Neural crest cell (in vitro differentiated cells): ENCODE measurements at regions not wholly inside any gene's neighbourhood (a gene's known extent, or its start where the extent isn't known, plus 50 kb on each side); places are given as distances from the start of the nearest gene placed in this dataset.

Experiments used
- DNase-seq: peaks from one replicate; pipeline ENCODE4 v3.0.0; 2021; ENCODE audit warnings: low read depth, mixed read lengths, low spot score
- H3K27ac Mint-ChIP-seq: one replicate; pipeline ENCODE4 v1.8.0; 2021; ENCODE audit warnings: mild to moderate bottlenecking, mixed read lengths; ENCODE audit not compliant: unreplicated experiment
- H3K27me3 Mint-ChIP-seq: 2 replicates; pipeline ENCODE4 v1.8.0; 2021; ENCODE audit warnings: low read depth, mild to moderate bottlenecking, mixed read lengths
- H3K36me3 Mint-ChIP-seq: 2 replicates; pipeline ENCODE4 v1.8.0; 2021; ENCODE audit warnings: low read depth, mild to moderate bottlenecking, mixed read lengths
- H3K4me1 Mint-ChIP-seq: 2 replicates; pipeline ENCODE4 v1.8.0; 2021; ENCODE audit warnings: mixed read lengths
- H3K4me3 Mint-ChIP-seq: one replicate; pipeline ENCODE4 v1.8.0; 2021; ENCODE audit warnings: mild to moderate bottlenecking, mixed read lengths
- H3K9me3 Mint-ChIP-seq: 2 replicates; pipeline ENCODE4 v1.8.0; 2021; ENCODE audit warnings: mixed read lengths
- CTCF ChIP-seq: fragments of 200-600 bp; sonication (generic); conservative IDR thresholded peaks from 2 replicates; pipeline ENCODE4 v1.5.0; 2021; ENCODE audit warnings: antibody characterized with exemption, mild to moderate bottlenecking

DNA sequence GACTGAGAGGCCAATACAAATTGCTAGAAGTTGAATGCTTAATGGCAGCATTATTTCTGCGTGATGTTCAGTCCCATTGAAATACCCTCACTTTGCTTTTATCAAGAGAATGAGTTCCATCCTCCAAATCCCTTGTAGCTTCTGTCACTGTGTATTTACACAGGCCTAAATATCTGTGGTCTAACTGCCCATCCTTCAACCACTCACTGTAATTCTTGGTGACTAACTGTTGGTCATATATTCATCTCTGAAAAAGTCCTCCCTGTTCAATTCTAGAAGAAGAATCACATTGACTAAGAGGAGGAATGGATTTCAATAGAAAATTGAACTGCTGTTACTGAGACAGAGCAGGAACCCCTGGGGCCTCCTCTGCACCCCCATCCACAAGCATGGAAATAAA, 74.2 kb upstream of the L3MBTL4 start:
- no peak overlapping the region for H3K27ac Mint-ChIP-seq
- DNase-seq: no peak
- H3K4me3 Mint-ChIP-seq: no peak overlapping the region
- no peak for TF ChIP-seq CTCF
- no peaks in the 10 kb centered on the region for H3K9me3 Mint-ChIP-seq
- peaks cover 3% of the 10 kb centered on the region for H3K4me1 Mint-ChIP-seq
- no peaks in the 10 kb centered on the region for H3K27me3 Mint-ChIP-seq
- H3K36me3 Mint-ChIP-seq: no peaks in the 10 kb centered on the region

DNA sequence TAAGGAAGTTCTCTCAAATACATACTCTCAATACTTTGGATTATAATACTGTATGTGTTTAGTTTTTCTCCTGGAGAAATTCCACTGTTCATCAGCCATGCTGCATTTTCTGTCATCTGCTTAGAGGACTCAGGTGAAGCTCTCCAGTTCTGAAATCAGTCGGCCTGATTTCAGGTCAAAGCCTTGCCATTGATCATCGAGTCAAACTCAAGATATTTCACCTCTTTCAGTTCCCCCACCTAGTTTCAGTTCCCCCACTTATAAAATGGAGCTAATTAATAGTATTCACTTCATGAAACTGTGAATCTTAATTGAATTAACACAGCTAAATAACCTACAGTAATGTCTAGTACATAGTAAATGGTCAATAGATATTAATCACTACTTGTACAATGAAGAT, 75.3 kb upstream of the L3MBTL4 start:
- Mint-ChIP-seq H3K9me3 (no peaks in the 10 kb centered on the region), H3K27ac (no peak overlapping the region), H3K27me3 (no peaks in the 10 kb centered on the region), H3K4me3 (no peak overlapping the region), H3K4me1 (no peaks in the 10 kb centered on the region), H3K36me3 (no peaks in the 10 kb centered on the region)
- TF ChIP-seq CTCF: no peak
- DNase-seq: no peak

GRCh38 chr18:6493194-6493593, 78.5 kb upstream of the L3MBTL4 start:
- DNase-seq: no peak
- H3K4me1 Mint-ChIP-seq: no peaks in the 10 kb centered on the region
- no peak overlapping the region for H3K4me3 Mint-ChIP-seq
- H3K36me3 Mint-ChIP-seq: no peaks in the 10 kb centered on the region
- H3K27ac Mint-ChIP-seq: no peak overlapping the region
- no peak for TF ChIP-seq CTCF
- no peaks in the 10 kb centered on the region for H3K27me3 Mint-ChIP-seq
- H3K9me3 Mint-ChIP-seq: no peaks in the 10 kb centered on the region

DNA sequence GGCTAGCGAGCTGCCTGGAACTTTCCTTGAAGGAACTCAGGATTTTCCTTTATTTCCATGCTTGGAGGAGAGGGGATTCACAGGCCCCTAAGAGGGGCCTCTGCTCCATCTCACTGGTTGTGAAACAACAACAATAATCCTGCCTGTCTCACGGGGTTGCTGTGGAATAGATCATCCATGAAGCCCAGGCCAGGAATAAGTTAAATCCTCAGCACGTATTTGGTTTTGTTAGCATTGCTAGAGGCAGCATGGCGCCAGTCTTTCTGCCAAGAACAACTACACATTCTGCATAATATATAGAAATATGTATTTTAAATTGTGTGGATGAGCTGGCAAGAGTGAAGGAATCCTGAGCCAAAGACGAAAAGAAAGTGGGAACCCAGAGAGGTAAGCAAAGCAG, 80.8 kb upstream of the L3MBTL4 start:
- Mint-ChIP-seq H3K36me3 (no peaks in the 10 kb centered on the region), H3K4me1 (no peaks in the 10 kb centered on the region), H3K9me3 (no peaks in the 10 kb centered on the region), H3K4me3 (no peak overlapping the region), H3K27me3 (no peaks in the 10 kb centered on the region), H3K27ac (no peak overlapping the region)
- no peak for TF ChIP-seq CTCF
- no peak for DNase-seq

GRCh38 chr18:6497543-6497942, 82.8 kb upstream of the L3MBTL4 start:
- TF ChIP-seq CTCF: no peak
- H3K9me3 Mint-ChIP-seq: no peaks in the 10 kb centered on the region
- H3K27me3 Mint-ChIP-seq: no peaks in the 10 kb centered on the region
- no peak overlapping the region for H3K4me3 Mint-ChIP-seq
- no peaks in the 10 kb centered on the region for H3K4me1 Mint-ChIP-seq
- DNase-seq: no peak
- no peak overlapping the region for H3K27ac Mint-ChIP-seq
- no peaks in the 10 kb centered on the region for H3K36me3 Mint-ChIP-seq

DNA sequence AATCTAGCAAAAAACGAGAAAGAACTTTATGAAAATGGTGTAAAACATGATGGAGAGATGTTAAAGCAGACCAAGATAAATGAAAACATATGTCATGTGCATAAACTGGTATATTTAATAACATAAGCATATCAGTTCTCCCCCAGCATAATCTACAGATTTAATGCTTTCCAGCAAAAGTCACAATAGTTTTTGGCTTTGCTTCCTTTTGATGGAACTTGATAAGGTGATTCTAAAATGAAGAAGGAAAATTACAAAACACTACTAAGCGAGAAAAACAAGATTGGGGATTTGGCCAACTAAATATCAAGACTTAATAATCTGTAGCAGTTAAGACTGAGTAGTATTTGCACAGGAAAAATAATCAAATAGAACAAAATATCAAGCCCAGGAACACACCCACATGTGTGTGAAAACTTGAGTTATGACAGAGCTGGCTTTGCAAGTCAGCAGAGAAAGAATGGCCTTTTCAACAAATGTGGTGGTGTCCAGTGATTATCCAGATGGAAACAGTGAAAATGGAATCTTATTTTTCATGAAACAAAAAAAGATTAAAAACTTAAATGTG, 83.7 kb upstream of the L3MBTL4 start:
- H3K36me3 Mint-ChIP-seq: no peaks in the 10 kb centered on the region
- no peaks in the 10 kb centered on the region for H3K9me3 Mint-ChIP-seq
- H3K27me3 Mint-ChIP-seq: no peaks in the 10 kb centered on the region
- no peaks in the 10 kb centered on the region for H3K4me1 Mint-ChIP-seq
- no peak overlapping the region for H3K4me3 Mint-ChIP-seq
- no peak for DNase-seq
- no peak overlapping the region for H3K27ac Mint-ChIP-seq
- no peak for TF ChIP-seq CTCF
